ENCODE measurements at regions not wholly inside any gene's neighbourhood (a gene's known extent, or its start where the extent isn't known, plus 50 kb on each side); places are given as distances from the start of the nearest gene placed in this dataset.

- DNase-seq (ENCODE audit: low read depth in 2 of 2): no peak
Observed at GRCh38 chr20:39424962-39425678, 463.0 kb downstream of the DHX35 start.

GRCh38 chr20:39421571-39422105 is 459.5 kb downstream of the DHX35 start:
- no peak for DNase-seq (ENCODE audit: low read depth in 2 of 2)

- DNase-seq (ENCODE audit: low read depth in 2 of 2): no peak
Observed at GRCh38 chr20:39412091-39412490, 449.9 kb downstream of the DHX35 start.

DNA sequence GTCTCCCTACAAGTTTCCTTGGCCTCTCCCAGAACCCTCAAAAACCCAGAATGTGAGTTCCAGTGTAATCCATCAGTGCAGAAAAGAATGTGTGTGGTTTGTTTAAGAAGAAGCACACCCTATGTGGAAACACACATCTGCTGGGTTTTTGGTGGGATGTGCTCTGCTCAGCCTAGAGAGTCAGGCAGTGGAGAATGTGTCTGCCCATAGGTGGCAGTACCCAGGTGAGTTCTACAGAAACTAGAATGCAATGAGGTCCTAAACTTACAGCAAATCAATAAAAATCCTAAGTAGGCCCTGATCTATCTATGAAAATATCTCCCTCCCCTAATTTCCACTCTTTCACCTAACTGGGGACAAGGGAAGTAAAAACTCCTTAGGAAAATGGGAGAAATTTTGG is 437.3 kb downstream of the DHX35 start:
- no peak for DNase-seq (ENCODE audit: low read depth in 2 of 2)

GRCh38 chr20:39398656-39399055 is 436.5 kb downstream of the DHX35 start:
- no peak for DNase-seq (ENCODE audit: low read depth in 2 of 2)

GRCh38 chr20:39397646-39398045 is 435.5 kb downstream of the DHX35 start:
- no peak for DNase-seq (ENCODE audit: low read depth in 2 of 2)

- DNase-seq (ENCODE audit: low read depth in 2 of 2): no peak
Observed at GRCh38 chr20:39395478-39396291, 433.5 kb downstream of the DHX35 start.

GRCh38 chr20:39394461-39394860 is 432.3 kb downstream of the DHX35 start:
- no peak for DNase-seq (ENCODE audit: low read depth in 2 of 2)

GRCh38 chr20:39390186-39390585 is 428.0 kb downstream of the DHX35 start:
- DNase-seq (ENCODE audit: low read depth in 2 of 2): no peak

DNA sequence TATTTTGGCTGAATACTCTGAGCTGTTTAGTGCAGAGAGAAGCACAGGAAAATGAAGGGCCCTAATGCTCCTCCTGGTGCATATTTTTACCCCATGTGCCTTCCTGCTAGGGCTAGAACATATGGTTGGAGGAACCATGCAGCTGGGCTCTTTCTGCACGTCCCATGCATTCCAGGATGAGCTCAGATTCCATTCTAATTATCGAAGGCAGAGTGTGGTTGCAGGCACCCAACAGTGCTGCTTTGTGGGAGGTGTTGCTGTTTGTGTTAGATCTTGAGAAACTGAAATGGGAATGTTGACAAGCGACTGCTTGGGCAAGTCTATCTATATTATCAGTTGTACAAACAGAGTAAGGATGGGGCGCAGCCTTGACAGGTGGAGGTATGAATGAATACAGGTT is 419.5 kb downstream of the DHX35 start:
- peak in 1 of 2 experiments; percentile 0 for DNase-seq (ENCODE audit: low read depth in 2 of 2)

DNA sequence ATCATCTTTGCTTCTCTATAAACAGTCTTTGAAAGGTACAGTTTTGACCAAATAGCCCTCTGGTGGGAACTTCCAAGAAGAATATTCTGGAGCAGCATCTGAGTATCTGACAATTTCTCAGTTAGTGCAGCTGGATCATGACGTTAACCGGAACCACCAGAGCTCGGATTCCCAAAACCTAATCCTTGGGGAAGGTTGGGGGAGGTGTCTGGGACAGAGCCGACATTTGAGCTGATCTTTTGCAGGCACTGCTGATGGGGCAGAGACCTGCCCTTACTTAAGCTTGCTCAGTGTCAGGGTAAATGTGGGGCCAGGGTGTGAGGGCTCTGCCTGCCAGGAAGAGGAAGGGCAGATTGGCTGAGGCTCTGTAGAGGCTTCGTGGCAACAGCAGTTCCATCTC is 416.6 kb downstream of the DHX35 start:
- DNase-seq (ENCODE audit: low read depth in 2 of 2): no peak

DNA sequence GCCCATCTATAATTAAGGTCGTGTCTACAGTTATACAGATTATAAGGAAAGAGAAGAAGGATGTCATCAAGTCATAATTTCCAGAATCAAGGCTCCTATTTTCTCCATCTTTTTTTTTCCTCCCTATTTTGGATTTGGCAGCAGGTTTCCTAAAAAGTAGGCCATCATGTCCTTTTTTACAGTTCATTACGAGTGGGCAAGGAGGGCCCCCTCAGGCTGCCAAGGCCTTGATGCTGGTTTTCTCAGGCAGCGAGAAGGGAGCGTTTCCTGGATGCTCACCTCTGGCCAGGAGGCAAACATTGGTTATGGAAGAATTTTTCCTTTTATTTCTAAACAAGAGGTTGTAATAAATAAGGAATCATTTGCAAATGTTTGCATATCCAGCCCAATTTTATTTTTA is 414.6 kb downstream of the DHX35 start:
- DNase-seq (ENCODE audit: low read depth in 2 of 2): no peak

GRCh38 chr20:39364320-39364719 is 402.2 kb downstream of the DHX35 start:
- DNase-seq (ENCODE audit: low read depth in 2 of 2): no peak

DNA sequence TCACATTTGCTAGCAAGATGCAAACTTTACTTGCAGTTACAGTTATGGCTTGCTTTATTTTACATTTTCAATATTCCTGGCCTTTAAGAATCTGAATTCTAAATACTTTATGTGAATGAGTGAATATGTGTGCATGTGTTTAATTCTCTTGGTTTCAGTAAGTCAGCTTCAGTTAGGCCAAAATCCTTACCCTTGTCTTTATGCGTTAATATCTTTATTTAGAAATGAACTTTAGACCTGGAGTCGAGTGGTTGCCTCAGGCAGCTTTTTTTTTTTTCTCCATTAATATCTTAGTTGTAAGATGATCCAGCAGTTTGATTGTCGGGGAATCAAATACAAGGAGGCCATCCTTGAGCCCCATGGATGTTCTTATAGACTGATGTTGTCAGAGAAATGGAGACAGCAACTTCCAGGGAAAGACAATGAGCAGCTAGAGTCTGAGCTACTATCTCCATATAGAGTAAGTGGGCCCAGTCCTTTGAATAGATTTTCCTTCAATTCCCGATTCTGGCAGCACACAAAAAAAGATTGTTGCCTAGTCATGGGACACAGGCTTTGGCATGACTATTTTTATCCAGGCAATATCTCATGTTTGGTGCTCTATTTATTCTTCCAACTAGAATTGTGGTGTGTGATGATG is 398.0 kb downstream of the DHX35 start:
- no peak for DNase-seq (ENCODE audit: low read depth in 2 of 2)

GRCh38 chr20:39358052-39358451 is 395.9 kb downstream of the DHX35 start:
- DNase-seq (ENCODE audit: low read depth in 2 of 2): no peak

- DNase-seq (ENCODE audit: low read depth in 2 of 2): no peak
Observed at GRCh38 chr20:39356908-39357307, 394.8 kb downstream of the DHX35 start.

- no peak for DNase-seq (ENCODE audit: low read depth in 2 of 2)
Observed at GRCh38 chr20:39349240-39349639, 387.1 kb downstream of the DHX35 start.

DNA sequence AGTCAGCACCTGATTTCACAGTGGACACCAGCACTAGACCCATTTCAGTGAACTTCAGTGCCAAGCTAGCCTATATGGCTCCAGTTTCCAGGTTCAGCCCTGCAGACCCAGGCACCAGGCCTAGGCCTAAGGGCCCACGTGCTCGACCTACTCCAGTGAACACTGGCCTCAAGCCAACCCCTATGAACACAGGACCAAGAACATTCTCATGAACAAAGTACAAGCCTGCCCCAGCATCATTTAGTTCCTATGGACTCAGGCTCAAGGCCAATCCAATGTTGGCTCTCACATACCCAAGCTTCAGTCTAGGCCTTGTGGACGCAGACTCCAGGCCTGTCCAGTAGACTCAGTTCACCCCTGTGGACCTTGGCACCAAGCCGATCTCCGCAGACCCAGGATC is 385.5 kb downstream of the DHX35 start:
- no peak for DNase-seq (ENCODE audit: low read depth in 2 of 2)

GRCh38 chr20:39342463-39342862 is 380.3 kb downstream of the DHX35 start:
- no peak for DNase-seq (ENCODE audit: low read depth in 2 of 2)

GRCh38 chr20:39338469-39339376 is 376.6 kb downstream of the DHX35 start:
- no peak for DNase-seq (ENCODE audit: low read depth in 2 of 2)

DNA sequence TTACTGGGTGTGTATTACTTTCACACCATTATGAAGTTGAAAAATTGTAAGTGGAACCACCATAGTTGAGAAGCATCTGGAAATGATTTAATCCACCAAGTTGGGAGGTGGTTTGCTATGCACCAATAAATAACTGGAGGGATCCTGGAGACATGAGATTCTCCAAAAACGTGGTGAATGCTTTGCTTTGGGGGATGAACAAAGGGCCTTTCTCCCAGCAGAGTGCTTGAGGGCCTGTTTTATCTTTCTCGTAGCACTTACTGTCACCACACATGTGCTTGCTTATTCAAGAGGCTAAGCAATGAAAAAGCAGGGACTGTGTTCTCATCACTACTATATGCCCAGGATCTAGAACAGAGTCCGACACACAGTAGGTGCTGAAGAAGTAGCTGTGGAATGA is 371.1 kb downstream of the DHX35 start:
- no peak for DNase-seq (ENCODE audit: low read depth in 2 of 2)

All from fibroblast of skin of left quadriceps (primary cell).